Peyer's patch (tissue), 4 donors: ENCODE measurements at regions not wholly inside any gene's neighbourhood (a gene's known extent, or its start where the extent isn't known, plus 50 kb on each side); places are given as distances from the start of the nearest gene placed in this dataset.

Experiments
- CTCF ChIP-seq, 6 experiments: fragments of 450-650 bp in 4 of 6; fragments of 200-600 bp in 2 of 6; sonication (generic) in 1 of 6; IDR thresholded peaks; one replicate each; pipeline ENCODE4 v1.5.1; 2017 to 2019; ENCODE audit warnings: antibody characterized with exemption in 6 of 6, mild to moderate bottlenecking in 3 of 6, moderate library complexity in 1 of 6
- POLR2A ChIP-seq, 2 donors: fragments of 450-650 bp; IDR thresholded peaks; one replicate each; pipeline ENCODE4 v1.5.1; 2017; ENCODE audit warnings: antibody characterized with exemption in 2 of 2, mild to moderate bottlenecking in 2 of 2, moderate library complexity in 2 of 2

DNA sequence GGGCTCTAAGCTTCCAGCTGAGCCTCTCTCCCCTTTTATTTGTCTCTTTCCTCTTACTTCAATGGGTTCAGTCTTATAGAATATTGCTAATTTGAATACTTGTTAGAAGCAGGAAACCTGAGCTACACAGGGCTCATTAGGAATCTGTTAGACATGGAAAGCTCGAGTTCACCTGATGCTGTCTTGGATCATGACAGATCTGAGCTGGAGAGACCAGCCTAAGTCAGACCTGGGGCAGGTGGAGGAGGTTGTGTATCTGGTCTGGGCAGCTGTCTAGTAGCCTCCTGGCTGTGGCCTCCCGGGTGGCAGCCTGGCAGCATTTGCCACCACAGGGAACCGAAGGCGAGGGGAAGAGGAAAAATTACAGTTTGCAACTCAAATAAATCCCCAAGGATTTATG, 185.9 kb downstream of the ICOS start:
- TF ChIP-seq CTCF (IDR thresholded peaks at IDR 0.05) (no peak), POLR2A (IDR thresholded peaks at IDR 0.05) (no peak)
